HCT116 (cell line): ENCODE measurements at regions not wholly inside any gene's neighbourhood (a gene's known extent, or its start where the extent isn't known, plus 50 kb on each side); places are given as distances from the start of the nearest gene placed in this dataset.

Experiments used
- ATAC-seq: fragments of 200-7000 bp; cut with Tn5 transposase; 2 replicates; pipeline ENCODE4 v1.9.1; 2020; ENCODE audit warnings: mild to moderate bottlenecking, moderate library complexity
- BruUV-seq: library from RNA; stranded (reverse); fragments of 400-500 nt; replicated peaks from 2 replicates; lab custom pipeline; 2021; lab: Mats Ljungman, UMichigan
- CTCF ChIA-PET: fragments of 300-600 bp; sonication (Branson Sonifier 250); formaldehyde crosslinking; loops from one replicate; lab custom pipeline; 2021; ENCODE audit warnings: antibody characterized with exemption; lab: Charles Lee
- POLR2A ChIA-PET: fragments of 300-600, 350-600 bp; sonication (Branson Sonifier 250); formaldehyde crosslinking; loops from one replicate; lab custom pipeline; 2021; ENCODE audit warnings: antibody characterized with exemption; lab: Charles Lee
- RAD21 ChIA-PET, 2 experiments: fragments of 300-600 bp; sonication (Branson Sonifier 250); formaldehyde crosslinking; loops; one replicate each; lab custom pipeline; 2023; ENCODE audit warnings: low total read pairs in 2 of 2; ENCODE audit not compliant: uncharacterized antibody in 2 of 2, unreplicated experiment in 2 of 2, low non-redundant PET in 1 of 2; lab: Charles Lee
- DNase-seq: peaks from one replicate; pipeline ENCODE4 v3.0.0-alpha.2; 2010; ENCODE audit warnings: low read depth, low spot score
- H2AFZ ChIP-seq: fragments of 200-600 bp; shearing (Covaris generic), sonication (generic); 2 replicates; pipeline ENCODE4 v1.6.1; 2017; ENCODE audit warnings: low read depth, mixed run types, mixed read lengths, antibody characterized with exemption, low read length; ENCODE audit not compliant: poor library complexity, severe bottlenecking
- H3K27ac ChIP-seq: 2 replicates; pipeline ENCODE4 v1.5.1; 2012; ENCODE audit warnings: low read depth, low read length
- H3K27me3 ChIP-seq: fragments of 200-600 bp; sonication (generic); 2 replicates; pipeline ENCODE4 v1.6.1; 2016; ENCODE audit warnings: mixed run types, low read length, mixed read lengths; ENCODE audit not compliant: insufficient read depth
- H3K36me3 ChIP-seq, 2 experiments: fragments of 200-500 bp in 1 of 2; fragments of 200-600 bp in 1 of 2; sonication (Bioruptor generic) in 1 of 2; sonication (generic) in 1 of 2; 2 replicates each; pipeline versions ENCODE4 v1.5.1 to v1.6.1; 2014 to 2016; ENCODE audit warnings: low read length in 2 of 2, inconsistent platforms in 1 of 2, mixed read lengths in 1 of 2, mixed run types in 1 of 2; ENCODE audit not compliant: insufficient read depth in 2 of 2, control insufficient read depth in 1 of 2
- H3K4me1 ChIP-seq, 2 experiments: fragments of 200-600 bp in 1 of 2; sonication (generic) in 1 of 2; 2 replicates each; pipeline versions ENCODE4 v1.5.1 to v1.6.1; 2012 to 2017; ENCODE audit warnings: low read length in 2 of 2, inconsistent platforms in 1 of 2, mild to moderate bottlenecking in 1 of 2, mixed read lengths in 1 of 2, mixed run types in 1 of 2, moderate library complexity in 1 of 2; ENCODE audit not compliant: insufficient read depth in 2 of 2, control insufficient read depth in 1 of 2
- H3K4me2 ChIP-seq: fragments of 200-600 bp; sonication (generic); 2 replicates; pipeline ENCODE4 v1.6.1; 2017; ENCODE audit warnings: mixed run types, low read length, mixed read lengths
- H3K4me3 ChIP-seq, 2 experiments: fragments of 200-600 bp in 1 of 2; sonication (generic) in 1 of 2; replicated peaks in 1 of 2; 2 replicates each; pipeline ENCODE4 v1.5.1; 2011 to 2016; ENCODE audit warnings: low read length in 2 of 2, control low read depth in 1 of 2, low read depth in 1 of 2, mild to moderate bottlenecking in 1 of 2, mixed read lengths in 1 of 2, mixed run types in 1 of 2
- H3K79me2 ChIP-seq: fragments of 200-600 bp; sonication (generic); 2 replicates; pipeline ENCODE4 v1.6.1; 2017; ENCODE audit warnings: mild to moderate bottlenecking, mixed run types, low read length, moderate library complexity, mixed read lengths; ENCODE audit not compliant: insufficient read depth
- H3K9ac ChIP-seq: fragments of 200-600 bp; sonication (generic); 2 replicates; pipeline ENCODE4 v1.6.1; 2016; ENCODE audit warnings: low read length, mixed read lengths
- H3K9me2 ChIP-seq: fragments of 200-600 bp; sonication (generic), shearing (Covaris generic); 2 replicates; pipeline ENCODE4 v1.6.1; 2017; ENCODE audit warnings: mixed run types, mild to moderate bottlenecking, moderate library complexity; ENCODE audit not compliant: insufficient read depth
- H3K9me3 ChIP-seq, 2 experiments: fragments of 200-500 bp in 1 of 2; fragments of 200-600 bp in 1 of 2; sonication (Bioruptor generic) in 1 of 2; sonication (generic) in 1 of 2; 2 replicates each; pipeline ENCODE4 v1.6.1; 2014 to 2017; ENCODE audit warnings: low read length in 2 of 2, mixed read lengths in 2 of 2, inconsistent platforms in 1 of 2, low read depth in 1 of 2, mild to moderate bottlenecking in 1 of 2, mixed run types in 1 of 2, moderate library complexity in 1 of 2; ENCODE audit not compliant: control insufficient read depth in 1 of 2, insufficient read depth in 1 of 2
- H4K20me1 ChIP-seq: fragments of 200-600 bp; sonication (generic), shearing (Covaris generic); 2 replicates; pipeline ENCODE4 v1.6.1; 2017; ENCODE audit warnings: mixed run types, mild to moderate bottlenecking, moderate library complexity; ENCODE audit not compliant: insufficient read depth
- CBX3 ChIP-seq: IDR thresholded peaks from 2 replicates; pipeline ENCODE4 v1.6.1; 2012; ENCODE audit warnings: low read depth
- EGR1 ChIP-seq: IDR thresholded peaks from 2 replicates; pipeline ENCODE4 v1.6.1; 2012; ENCODE audit warnings: low read depth
- ELF1 ChIP-seq: IDR thresholded peaks from 2 replicates; pipeline ENCODE4 v1.6.1; 2012; ENCODE audit warnings: low read depth, borderline replicate concordance
- POLR2AphosphoS5 ChIP-seq: IDR thresholded peaks from 2 replicates; pipeline ENCODE4 v1.6.1; 2011; ENCODE audit warnings: mild to moderate bottlenecking, low read depth, low read length, moderate library complexity
- SP1 ChIP-seq: IDR thresholded peaks from 2 replicates; pipeline ENCODE4 v1.6.1; 2012; ENCODE audit warnings: low read depth
- SRF ChIP-seq: IDR thresholded peaks from 2 replicates; pipeline ENCODE4 v1.6.1; 2012; ENCODE audit warnings: low read depth
- YY1 ChIP-seq: IDR thresholded peaks from 2 replicates; pipeline ENCODE4 v1.6.1; 2011; ENCODE audit warnings: low read length, low read depth, moderate library complexity, mild to moderate bottlenecking; ENCODE audit not compliant: insufficient replicate concordance; ENCODE audit errors: extremely low read depth
- ZNF274 ChIP-seq: fragments of 200-500 bp; sonication (Bioruptor generic); IDR thresholded peaks from 2 replicates; pipeline ENCODE4 v1.6.1; 2014; ENCODE audit warnings: mild to moderate bottlenecking, low read depth, low read length, inconsistent platforms
- intact Hi-C: fragments of 100-400 bp; cut with micrococcal nuclease; formaldehyde crosslinking; loops from 2 replicates; pipeline ENCODE4 v1.10.0; 2022
- TF ChIP-seq, protein P1 (sequence below): IDR thresholded peaks from 2 replicates; pipeline ENCODE4 v1.6.1; 2011; ENCODE audit warnings: mild to moderate bottlenecking, low read length, moderate library complexity; ENCODE audit not compliant: insufficient replicate concordance; ENCODE audit errors: extremely low read depth

DNA sequence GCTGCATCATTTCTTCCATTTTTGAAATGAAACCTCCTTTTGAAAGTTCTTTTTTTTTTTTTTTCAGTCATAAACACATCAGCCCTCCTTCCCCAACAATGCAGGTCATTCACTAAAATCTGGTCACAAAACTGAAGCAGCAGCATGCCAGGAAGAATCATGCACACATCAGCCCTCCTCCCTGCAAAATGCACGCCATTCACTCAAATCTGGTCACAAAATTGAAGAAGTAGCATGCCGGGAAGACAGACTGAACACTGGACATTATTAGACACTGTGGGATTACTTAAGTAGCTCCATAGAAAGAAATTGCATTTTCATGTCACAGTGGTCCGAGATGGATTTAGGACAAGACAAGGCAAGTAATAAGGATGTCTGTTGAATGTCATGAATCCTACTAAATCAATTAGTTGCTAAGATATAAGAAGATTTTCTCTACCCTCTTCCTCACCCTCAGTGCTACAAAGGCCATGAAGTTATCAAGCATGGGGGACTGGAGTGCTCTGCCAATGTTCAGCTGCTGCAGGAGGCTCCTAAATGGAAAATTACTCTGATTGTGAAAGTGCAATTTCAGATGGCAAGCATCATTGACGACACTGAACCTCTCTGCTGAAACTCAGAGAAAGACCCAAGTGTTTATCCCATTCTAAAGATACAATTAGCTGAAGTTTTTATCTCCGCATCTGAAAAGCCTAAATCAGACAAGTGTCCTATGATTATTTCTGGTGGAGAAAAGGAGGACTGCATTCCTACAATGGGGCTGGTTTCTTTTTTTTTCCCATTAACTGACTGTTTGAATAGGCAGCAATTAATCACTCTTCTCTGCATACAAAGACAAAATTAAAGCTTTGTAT, 913.2 kb downstream of the DIAPH3 start:
- ATAC-seq, result no peak
- H3K4me2 ChIP-seq, result no peak overlapping the region
- no peak overlapping the region for H3K27ac ChIP-seq
- BruUV-seq, result no TSS peak
- ChIA-PET RAD21 (no interaction called here), CTCF (no interaction called here), POLR2A (no interaction called here)
- H3K4me3 ChIP-seq, result no peak overlapping the region
- H3K9ac ChIP-seq, result no peak overlapping the region
- no peaks in the 10 kb centered on the region for H4K20me1 ChIP-seq
- no peak for DNase-seq
- H2AFZ ChIP-seq, result no peak overlapping the region
- H3K9me2 ChIP-seq, result no peaks in the 10 kb centered on the region
- TF ChIP-seq CBX3 (no peak), YY1 (no peak), ZNF274 (no peak), SRF (no peak), EGR1 (no peak), SP1 (no peak), POLR2AphosphoS5 (no peak), ELF1 (no peak)
- TF ChIP-seq, protein P1, sequence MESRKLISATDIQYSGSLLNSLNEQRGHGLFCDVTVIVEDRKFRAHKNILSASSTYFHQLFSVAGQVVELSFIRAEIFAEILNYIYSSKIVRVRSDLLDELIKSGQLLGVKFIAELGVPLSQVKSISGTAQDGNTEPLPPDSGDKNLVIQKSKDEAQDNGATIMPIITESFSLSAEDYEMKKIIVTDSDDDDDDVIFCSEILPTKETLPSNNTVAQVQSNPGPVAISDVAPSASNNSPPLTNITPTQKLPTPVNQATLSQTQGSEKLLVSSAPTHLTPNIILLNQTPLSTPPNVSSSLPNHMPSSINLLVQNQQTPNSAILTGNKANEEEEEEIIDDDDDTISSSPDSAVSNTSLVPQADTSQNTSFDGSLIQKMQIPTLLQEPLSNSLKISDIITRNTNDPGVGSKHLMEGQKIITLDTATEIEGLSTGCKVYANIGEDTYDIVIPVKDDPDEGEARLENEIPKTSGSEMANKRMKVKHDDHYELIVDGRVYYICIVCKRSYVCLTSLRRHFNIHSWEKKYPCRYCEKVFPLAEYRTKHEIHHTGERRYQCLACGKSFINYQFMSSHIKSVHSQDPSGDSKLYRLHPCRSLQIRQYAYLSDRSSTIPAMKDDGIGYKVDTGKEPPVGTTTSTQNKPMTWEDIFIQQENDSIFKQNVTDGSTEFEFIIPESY, result no peak
- H3K79me2 ChIP-seq, result no peaks in the 10 kb centered on the region
- no peaks in the 10 kb centered on the region for H3K27me3 ChIP-seq
- intact Hi-C loops, result no loop called here
- H3K9me3 ChIP-seq, result peaks cover 0 to 10% of the 10 kb centered on the region in 2 experiments; a peak in 1 of 4 replicates
- no peaks in the 10 kb centered on the region for H3K36me3 ChIP-seq
- no peaks in the 10 kb centered on the region for H3K4me1 ChIP-seq
